ENCODE measurements at regions not wholly inside any gene's neighbourhood (a gene's known extent, or its start where the extent isn't known, plus 50 kb on each side); places are given as distances from the start of the nearest gene placed in this dataset.

DNA sequence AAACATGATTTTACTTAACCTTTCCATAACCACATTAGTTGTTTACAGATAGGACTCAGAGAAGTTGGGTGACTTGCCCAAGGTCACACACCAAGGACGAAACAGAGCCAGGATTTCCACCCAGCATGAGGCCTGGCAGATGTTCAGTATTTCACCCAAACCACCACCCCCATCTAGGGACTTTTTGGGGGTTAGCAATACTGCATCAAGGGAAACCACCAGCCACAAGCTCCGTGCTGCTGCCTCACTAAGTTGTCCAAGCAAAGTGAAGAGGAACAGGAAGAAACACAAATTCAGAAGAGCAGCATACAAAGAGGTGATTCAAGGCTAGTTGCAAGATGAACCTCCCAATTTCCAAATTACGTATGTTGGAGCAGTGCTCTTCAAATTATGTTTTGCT lies 219.6 kb upstream of the RORB start:
- no peak for DNase-seq

DNA sequence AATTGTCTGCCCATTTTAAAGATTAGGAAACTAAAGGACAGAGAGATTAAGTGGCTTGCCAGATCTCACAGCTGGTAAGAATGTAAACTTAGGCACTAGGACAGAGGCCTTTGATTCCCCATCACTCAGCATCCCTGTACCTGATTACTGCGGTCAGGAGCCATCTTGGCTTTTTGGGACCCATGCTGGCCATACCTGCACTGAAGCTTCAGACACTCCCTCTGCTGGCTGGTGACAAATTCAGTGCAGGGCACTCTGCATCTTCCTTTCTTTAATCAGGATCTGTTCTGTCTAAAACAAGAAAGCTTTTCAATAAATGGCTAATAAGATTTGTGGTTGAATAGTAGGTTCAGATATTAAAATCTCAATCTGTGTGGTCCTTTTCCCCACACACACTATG lies 215.5 kb upstream of the RORB start:
- no peak for DNase-seq

GRCh38 chr9:74282526-74283253 lies 214.4 kb upstream of the RORB start:
- DNase-seq, result no peak

DNA sequence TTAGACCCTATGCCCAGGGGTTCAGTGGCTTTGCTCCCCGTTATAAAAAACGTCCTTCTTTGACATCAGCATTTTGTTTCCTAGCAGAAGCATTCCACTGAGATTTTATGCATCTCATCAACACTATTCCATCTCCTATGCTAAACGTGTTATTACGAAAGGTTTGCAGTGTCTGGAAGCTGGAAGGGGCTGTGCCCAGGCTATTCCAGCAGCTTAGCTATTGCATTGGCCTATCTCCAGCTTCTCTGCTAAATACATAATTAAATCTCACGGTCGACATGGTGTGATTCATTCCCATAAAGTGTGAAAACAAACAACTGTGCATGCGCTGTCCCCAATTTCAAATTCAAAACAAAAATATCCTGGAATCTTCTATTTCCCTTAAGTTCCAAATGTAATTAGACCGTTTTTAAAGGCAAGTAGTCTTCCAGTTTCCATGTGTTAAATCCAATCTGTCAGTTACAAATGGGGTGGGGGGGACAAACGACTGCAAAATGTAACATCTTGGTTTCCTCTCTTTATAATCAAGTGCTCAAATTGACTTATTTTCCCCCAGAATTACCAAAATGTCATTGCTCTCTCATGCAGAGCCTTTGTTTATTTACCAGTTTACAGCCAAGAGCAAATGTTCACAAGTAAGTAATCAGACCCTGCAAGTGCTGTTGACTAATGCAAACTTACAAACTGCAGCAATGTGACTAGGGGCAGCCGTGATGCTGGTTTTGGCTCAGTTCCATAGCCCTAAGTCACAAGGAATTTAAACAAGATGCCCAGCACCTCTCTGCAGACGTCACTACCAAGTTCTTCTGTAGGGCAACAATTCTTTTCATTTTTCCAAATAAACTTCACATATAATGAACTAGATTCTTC lies 212.3 kb upstream of the RORB start:
- no peak for DNase-seq

- no peak for DNase-seq
These were observed 203.7 kb upstream of the RORB start for GRCh38 chr9:74293479-74293878.

DNA sequence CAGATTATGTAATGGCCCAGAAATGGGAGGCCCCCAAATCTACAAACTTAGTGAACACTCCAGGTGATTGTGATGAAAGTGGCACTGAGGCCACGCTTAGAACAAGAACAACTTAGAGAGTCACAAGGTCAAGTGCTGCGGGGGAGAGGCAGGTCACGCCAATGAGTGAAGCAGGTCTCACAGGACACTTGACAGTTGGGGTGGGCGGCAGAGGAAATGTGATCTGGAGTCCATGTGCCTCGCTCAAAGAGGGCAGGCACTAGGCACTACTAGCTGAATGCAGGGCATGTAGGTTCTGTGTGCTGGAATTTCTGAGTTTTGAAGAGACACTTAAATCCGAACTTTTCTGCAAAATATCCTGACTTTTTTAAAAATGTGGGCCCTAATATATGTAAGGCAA lies 193.2 kb upstream of the RORB start:
- no peak for DNase-seq

DNA sequence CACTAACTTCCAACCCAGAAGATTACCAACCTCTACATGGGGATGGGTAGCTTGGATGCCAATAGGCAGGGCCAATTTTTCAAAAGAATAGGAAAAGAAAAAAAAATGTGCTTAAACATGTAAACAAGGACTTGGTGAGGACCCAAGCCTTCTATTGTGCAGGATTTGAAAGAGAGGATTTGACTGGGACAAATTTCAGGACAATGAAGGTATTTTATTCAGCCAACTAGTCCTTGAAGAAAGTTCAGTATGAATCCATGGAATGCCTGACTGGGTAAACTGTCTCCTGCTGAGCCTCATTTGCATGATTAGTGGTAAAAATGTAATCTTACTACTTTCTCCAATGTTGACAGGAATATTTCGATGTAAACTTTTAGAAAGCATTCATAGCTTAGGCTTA lies 192.5 kb upstream of the RORB start:
- DNase-seq, result no peak

GRCh38 chr9:74309654-74310053 lies 187.5 kb upstream of the RORB start:
- DNase-seq, result no peak

DNA sequence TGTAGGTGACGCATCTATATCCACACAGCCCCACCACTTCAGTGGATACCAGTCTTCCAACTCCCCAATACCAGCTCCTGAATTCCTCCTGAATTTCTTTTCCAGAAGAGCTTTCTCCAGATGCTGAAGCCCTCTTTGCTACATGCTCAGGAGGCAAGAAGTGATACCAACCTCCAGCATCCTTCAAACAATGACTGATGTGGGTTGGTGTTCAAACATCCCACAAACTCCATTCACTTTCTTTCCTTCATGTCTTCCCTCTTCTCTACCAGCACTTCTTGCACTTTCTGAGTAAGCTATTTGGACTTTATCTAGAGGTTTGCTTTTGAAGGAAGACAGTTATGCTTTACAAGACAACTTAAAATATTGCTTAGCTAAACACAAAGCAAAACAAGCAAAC lies 179.9 kb upstream of the RORB start:
- no peak for DNase-seq

DNA sequence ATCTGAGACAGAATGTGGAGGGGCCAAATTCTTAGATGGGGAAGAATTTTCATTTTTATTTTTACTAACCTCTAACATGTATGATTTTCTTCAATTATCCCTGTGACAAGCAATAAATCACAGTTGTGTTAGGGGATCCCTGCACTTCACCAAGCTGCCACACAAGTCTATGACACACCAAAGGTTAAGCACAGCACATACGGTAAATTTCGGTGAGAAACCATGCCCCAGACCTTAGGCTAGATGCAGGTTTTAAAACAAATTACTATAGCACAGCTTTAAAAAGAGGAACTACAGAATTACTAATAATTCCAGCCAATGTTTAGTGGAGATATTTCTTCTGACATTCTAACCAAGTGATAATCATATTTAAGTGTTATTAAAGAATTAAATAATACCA lies 175.7 kb upstream of the RORB start:
- no peak for DNase-seq

DNA sequence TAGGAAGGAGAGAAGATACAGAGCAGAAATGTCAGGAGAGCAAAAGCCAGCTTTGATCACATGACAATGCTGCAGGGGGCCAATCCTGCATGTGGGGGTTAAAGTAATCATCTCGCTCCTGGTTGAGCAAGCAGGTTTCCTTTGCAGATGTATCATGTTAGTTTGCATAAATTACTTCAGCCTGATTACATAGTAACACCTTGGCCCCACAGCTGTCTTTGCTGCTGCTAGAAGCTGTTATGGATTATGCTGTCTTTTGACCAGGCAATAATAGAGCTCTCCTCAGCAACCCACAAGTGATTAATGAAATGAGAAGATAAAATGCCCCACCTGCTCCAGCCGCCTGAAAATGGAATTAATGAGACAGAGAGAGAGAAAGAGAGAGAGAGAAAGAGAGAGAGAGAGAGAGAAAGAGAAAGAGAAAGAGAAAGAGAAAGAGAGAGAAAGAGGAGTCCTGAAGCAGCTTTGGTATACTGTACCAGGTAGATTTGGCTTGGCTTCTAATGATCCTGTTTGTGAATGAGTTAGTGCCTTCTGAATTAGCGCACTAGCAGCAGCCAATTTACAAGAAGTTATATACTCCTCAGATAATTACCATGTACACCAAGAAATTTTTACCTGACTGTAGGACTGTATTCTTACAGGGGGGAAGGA lies 174.3 kb upstream of the RORB start:
- no peak for DNase-seq

GRCh38 chr9:74330487-74331214 lies 166.5 kb upstream of the RORB start:
- no peak for DNase-seq

DNA sequence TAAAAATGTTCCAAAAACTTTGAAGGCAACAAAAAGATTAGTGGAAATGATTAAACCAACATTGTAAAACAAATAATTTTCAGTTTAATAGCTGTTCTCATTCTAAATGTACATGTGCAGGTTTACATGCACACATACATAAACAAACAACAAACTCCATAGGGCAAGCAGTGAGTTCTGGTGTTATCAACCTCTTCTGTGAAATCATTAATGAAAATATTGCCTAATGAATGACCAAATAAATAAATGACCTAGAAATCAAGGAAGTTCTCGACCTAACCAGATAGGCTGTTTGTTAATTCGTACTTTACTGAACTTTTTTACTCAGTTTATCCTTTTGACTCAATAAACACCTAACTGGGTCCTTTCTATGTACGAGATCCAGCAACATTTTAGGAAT lies 165.5 kb upstream of the RORB start:
- DNase-seq, result no peak

- no peak for DNase-seq
These were observed 163.6 kb upstream of the RORB start for GRCh38 chr9:74333384-74334032.

DNA sequence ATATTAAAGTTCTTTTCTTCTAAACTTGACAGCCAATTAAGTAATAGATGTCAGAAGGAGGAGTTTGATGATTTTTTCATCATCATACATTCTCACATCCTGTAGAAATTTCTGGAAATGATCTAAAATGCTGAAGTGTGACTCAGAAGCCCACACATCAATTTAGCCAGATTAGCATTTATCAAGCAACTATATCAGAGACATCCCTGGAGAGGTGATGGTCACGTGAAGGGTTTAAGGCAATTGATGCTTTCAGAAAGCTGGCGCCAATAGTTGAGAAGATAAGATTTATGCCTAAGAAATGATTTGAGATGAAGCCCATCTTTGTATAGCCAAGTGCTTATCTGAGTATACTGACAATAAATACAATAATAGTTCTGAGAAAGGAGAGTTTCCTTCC lies 162.9 kb upstream of the RORB start:
- DNase-seq, result no peak

GRCh38 chr9:74336161-74336560 lies 161.0 kb upstream of the RORB start:
- no peak for DNase-seq

- no peak for DNase-seq
These were observed 148.4 kb upstream of the RORB start for GRCh38 chr9:74348777-74349176.

DNA sequence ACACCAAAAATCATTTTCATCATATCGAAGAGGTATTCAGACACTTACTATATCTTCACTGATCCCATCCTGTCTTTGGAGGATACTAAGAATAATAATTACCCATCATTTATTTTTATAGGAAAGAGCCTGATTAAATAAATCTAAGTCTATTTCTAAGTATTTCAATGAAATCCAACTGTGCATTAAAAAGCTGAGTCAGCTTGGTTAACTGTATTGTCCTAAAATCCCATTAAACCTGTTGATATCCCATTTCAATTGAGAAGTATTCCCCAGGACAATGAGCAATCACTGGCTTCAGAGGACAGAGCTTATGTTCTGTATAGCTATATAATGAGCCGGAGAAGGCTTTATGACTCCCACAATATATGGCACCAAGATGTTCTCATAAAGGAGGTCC lies 142.0 kb upstream of the RORB start:
- no peak for DNase-seq

- DNase-seq, result no peak
These were observed 139.6 kb upstream of the RORB start for GRCh38 chr9:74357577-74357976.

DNA sequence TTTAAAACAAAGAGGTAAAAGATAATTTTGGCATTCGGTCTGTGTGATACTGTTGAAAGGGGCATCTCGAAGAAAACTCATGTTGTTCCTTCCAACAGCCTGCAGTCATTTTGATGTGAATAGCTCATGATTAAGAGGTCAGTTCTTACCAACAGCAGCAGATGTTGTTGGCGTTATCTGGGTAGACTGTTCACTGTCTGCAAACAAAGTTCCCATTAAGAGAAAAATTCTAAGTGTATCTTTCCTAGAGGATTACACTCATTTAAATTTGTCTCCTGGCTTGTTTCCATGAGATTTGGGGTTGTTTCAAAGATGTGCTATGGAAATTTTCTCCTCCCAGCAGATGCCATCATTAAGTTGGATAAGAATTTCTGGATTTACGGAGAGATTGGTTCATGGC lies 138.2 kb upstream of the RORB start:
- DNase-seq, result no peak

- no peak for DNase-seq
These were observed 135.6 kb upstream of the RORB start for GRCh38 chr9:74361508-74361907.

DNA sequence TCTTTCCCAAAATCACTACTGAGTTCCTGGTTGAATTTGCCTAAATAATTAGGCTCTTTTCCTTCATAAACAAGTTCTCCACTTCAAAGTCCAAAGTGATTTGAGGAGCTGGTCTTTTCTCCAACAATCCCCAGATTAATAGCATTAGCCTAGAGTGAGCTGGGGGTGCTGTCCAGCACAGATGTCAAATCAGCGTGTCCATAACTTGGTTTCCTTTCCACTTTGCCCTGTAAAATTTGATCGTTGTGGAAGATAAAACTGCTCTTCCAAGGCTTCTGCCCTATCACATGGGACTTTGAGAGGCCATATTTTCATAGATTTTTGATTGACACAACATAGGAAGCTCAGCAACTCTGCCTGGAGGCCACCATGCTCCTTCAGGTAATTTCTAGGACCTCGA lies 134.7 kb upstream of the RORB start:
- no peak for DNase-seq

DNA sequence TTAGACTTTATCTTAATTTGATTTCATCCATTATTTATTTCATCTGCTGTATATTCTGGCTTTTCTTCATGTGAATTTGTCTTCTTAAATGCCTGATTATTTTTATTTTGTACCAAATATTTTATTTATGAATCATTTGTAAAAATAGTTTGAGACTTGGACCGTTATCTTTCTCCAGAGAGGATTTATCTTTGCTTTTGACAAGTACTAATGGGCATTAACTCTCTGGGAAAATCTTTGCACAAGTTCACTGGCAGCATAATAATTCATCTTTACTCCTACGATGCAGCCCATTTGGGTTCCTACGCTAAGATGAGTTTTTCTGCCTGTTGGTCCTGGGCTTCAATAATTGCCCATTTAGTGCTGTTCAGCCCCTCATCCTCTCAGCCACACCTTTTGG lies 131.0 kb upstream of the RORB start:
- no peak for DNase-seq
